ENCODE measurements at regions not wholly inside any gene's neighbourhood (a gene's known extent, or its start where the extent isn't known, plus 50 kb on each side); places are given as distances from the start of the nearest gene placed in this dataset.

DNA sequence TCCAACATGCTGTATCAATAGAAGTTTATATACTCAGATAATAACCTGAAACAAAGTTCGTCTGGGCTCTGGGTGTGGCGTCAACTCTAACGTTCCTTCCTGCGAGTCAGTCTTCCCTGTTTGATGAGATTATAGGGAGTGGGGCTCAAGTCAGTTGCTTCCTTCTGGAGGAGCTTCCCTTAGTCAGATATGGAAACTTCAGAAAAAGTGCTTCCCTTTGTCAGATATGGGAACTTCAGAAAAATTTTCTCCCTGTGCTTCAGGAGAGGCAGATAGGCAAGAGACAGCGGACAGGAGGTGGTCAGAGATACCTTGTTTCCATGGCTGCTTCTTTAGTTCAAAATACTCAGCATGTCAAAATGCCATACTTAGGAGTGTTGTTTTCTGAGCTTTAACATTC lies 51.1 kb upstream of the PRDX6 start:
- Histone ChIP-seq H3K27ac (no peak overlapping the region), H3K36me3 (peaks cover 15% of the 10 kb centered on the region), H3K27me3 (no peaks in the 10 kb centered on the region), H3K4me1 (ENCODE audit: control insufficient read depth in 1 of 2, insufficient read depth in 1 of 2, low read depth in 1 of 2, low read length in 1 of 2) (peaks cover 14 to 15% of the 10 kb centered on the region in 2 experiments), H3K9me3 (no peaks in the 10 kb centered on the region), H3K4me3 (ENCODE audit: low read depth in 1 of 2, low read length in 1 of 2) (no peak overlapping the region)
- TF ChIP-seq CTCF (IDR thresholded peaks at IDR 0.05) = no peak

DNA sequence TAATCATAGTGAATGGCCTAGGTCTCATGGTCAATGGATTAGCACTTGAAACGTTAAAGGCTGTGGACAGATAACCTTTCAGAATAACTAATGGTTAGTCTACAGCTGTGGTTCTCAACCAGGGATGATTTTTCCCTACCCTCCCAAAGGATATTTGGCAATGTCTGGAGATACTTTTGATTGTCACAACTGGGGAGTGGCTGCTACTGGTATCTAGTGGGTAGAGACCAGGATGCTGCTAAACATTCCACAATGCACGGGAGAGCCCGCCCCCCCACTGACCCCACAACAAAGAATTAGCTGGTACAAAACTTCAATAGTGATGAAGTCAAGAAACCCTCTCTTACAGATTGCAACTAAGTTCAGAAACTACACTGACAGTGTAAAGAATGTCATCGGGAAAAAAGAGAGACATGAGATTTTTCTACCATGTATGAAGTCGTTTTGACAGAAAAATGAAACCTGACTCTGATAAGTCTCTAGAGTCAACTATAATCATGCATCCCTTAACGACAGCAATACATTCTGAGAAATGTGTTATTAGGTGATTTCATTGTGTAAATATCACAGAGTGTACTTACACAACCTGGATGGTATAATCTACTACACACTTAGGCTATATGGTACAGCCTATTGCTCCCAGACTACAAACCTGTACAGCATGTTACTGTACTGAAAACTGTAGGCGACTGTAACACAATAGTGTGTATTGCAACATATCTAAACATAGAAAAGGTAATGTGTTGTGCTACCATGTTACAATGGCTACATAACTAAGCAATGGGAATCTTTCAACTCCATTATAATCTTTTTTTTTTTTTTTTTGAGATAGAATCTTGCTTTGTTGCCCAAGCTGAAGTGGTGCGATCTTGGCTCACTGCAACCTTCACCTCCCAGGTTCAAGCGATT lies 49.7 kb upstream of the PRDX6 start:
- no peak overlapping the region for H3K4me3 ChIP-seq (ENCODE audit: low read depth in 1 of 2, low read length in 1 of 2)
- no peak for TF ChIP-seq CTCF (IDR thresholded peaks at IDR 0.05)
- H3K27me3 ChIP-seq = no peaks in the 10 kb centered on the region
- H3K4me1 ChIP-seq (ENCODE audit: control insufficient read depth in 1 of 2, insufficient read depth in 1 of 2, low read depth in 1 of 2, low read length in 1 of 2) = peaks cover 14 to 15% of the 10 kb centered on the region in 2 experiments
- H3K9me3 ChIP-seq = no peaks in the 10 kb centered on the region
- no peak overlapping the region for H3K27ac ChIP-seq
- H3K36me3 ChIP-seq = peaks cover 20% of the 10 kb centered on the region
